Mesendoderm (in vitro differentiated cells): ENCODE measurements at regions not wholly inside any gene's neighbourhood (a gene's known extent, or its start where the extent isn't known, plus 50 kb on each side); places are given as distances from the start of the nearest gene placed in this dataset.
"Not testable (repeated sequence)": the region's sequence is repeated elsewhere in the genome, so short reads cannot be mapped to it uniquely, and the experiment has no call there.

Source experiments
- DNase-seq: peaks from one replicate; pipeline ENCODE4 v3.0.0; 2013
- H2AK5ac ChIP-seq: 2 replicates; pipeline ENCODE4 v1.6.1; 2013; ENCODE audit warnings: low read length, inconsistent platforms
- H2BK120ac ChIP-seq: 2 replicates; pipeline ENCODE4 v1.6.1; 2013; ENCODE audit warnings: low read depth, mild to moderate bottlenecking, low read length, moderate library complexity, mixed read lengths
- H2BK15ac ChIP-seq: replicated peaks from 2 replicates; pipeline ENCODE4 v1.6.1; 2013; ENCODE audit warnings: low read depth, mild to moderate bottlenecking, moderate library complexity
- H2BK5ac ChIP-seq: 2 replicates; pipeline ENCODE4 v1.6.1; 2013; ENCODE audit warnings: low read length, inconsistent platforms
- H3K18ac ChIP-seq: 2 replicates; pipeline ENCODE4 v1.6.1; 2013; ENCODE audit warnings: mild to moderate bottlenecking, low read length, mixed read lengths
- H3K23ac ChIP-seq: one replicate; pipeline ENCODE4 v1.6.1; 2013; ENCODE audit warnings: low read length
- H3K27ac ChIP-seq: 2 replicates; pipeline ENCODE4 v1.5.1; 2013; ENCODE audit warnings: low read depth, mild to moderate bottlenecking, inconsistent platforms, low read length, moderate library complexity
- H3K27me3 ChIP-seq: 2 replicates; pipeline ENCODE4 v1.6.1; 2013; ENCODE audit warnings: low read length, control low read depth, mild to moderate bottlenecking, inconsistent platforms; ENCODE audit not compliant: insufficient read depth, poor library complexity
- H3K36me3 ChIP-seq: 2 replicates; pipeline ENCODE4 v1.6.1; 2013; ENCODE audit warnings: low read length, inconsistent platforms; ENCODE audit not compliant: control insufficient read depth, insufficient read depth
- H3K4ac ChIP-seq: one replicate; pipeline ENCODE4 v1.6.1; 2013; ENCODE audit warnings: low read depth, mild to moderate bottlenecking, low read length, moderate library complexity
- H3K4me1 ChIP-seq: 2 replicates; pipeline ENCODE4 v1.6.1; 2013; ENCODE audit warnings: low read depth, low read length, inconsistent platforms; ENCODE audit not compliant: control insufficient read depth
- H3K4me2 ChIP-seq: 2 replicates; pipeline ENCODE4 v1.6.1; 2013; ENCODE audit warnings: low read length
- H3K4me3 ChIP-seq: 2 replicates; pipeline ENCODE4 v1.5.1; 2013; ENCODE audit warnings: mild to moderate bottlenecking, low read length
- H3K56ac ChIP-seq: one replicate; pipeline ENCODE4 v1.6.1; 2013; ENCODE audit warnings: low read length
- H3K79me1 ChIP-seq: 2 replicates; pipeline ENCODE4 v1.6.1; 2013; ENCODE audit warnings: low read length, inconsistent platforms
- H3K79me2 ChIP-seq: 2 replicates; pipeline ENCODE4 v1.6.1; 2013; ENCODE audit warnings: mild to moderate bottlenecking, low read length; ENCODE audit not compliant: control insufficient read depth, insufficient read depth
- H3K9ac ChIP-seq: 2 replicates; pipeline ENCODE4 v1.6.1; 2013; ENCODE audit warnings: low read length, inconsistent platforms
- H4K5ac ChIP-seq: one replicate; pipeline ENCODE4 v1.6.1; 2013; ENCODE audit warnings: low read length
- H4K8ac ChIP-seq: one replicate; pipeline ENCODE4 v1.6.1; 2013; ENCODE audit warnings: low read depth, mild to moderate bottlenecking, control low read depth, low read length, moderate library complexity
- WGBS: extraction: QIAGEN DNeasy Blood & Tissue Kit; methylation state at CpG from one replicate; pipeline ENCODE4 v1.1.7; 2013; ENCODE audit warnings: low lambda C conversion rate, missing lambda C conversion rate; ENCODE audit not compliant: insufficient coverage; ENCODE audit errors: extremely low coverage; 5-methylcytosine and 5-hydroxymethylcytosine counted together

GRCh38 chr2:145380436-145381017 lies 860.6 kb upstream of the ZEB2 start:
- no peak overlapping the region for H3K27ac ChIP-seq
- WGBS: no CpG with 5 or more reads among the region's 4 CpGs
- no peak overlapping the region for H3K23ac ChIP-seq

GRCh38 chr2:145379934-145380333 lies 860.0 kb upstream of the ZEB2 start:
- H3K23ac ChIP-seq: no peak overlapping the region
- H2BK120ac ChIP-seq: no peak overlapping the region
- no peak overlapping the region for H3K18ac ChIP-seq
- H3K56ac ChIP-seq: no peak overlapping the region
- no peaks in the 10 kb centered on the region for H3K36me3 ChIP-seq
- no peak overlapping the region for H2AK5ac ChIP-seq
- no peaks in the 10 kb centered on the region for H3K4me1 ChIP-seq
- H3K79me1 ChIP-seq: no peaks in the 10 kb centered on the region
- no peak overlapping the region for H4K8ac ChIP-seq
- H3K9ac ChIP-seq: no peak overlapping the region
- H3K27ac ChIP-seq: no peak overlapping the region
- no peak overlapping the region for H3K4me3 ChIP-seq
- H3K79me2 ChIP-seq: no peaks in the 10 kb centered on the region
- WGBS: no CpG with 5 or more reads among the region's 6 CpGs
- no peak overlapping the region for H4K5ac ChIP-seq
- no peak overlapping the region for H2BK5ac ChIP-seq
- H2BK15ac ChIP-seq: no peak overlapping the region
- no peak overlapping the region for H3K4ac ChIP-seq
- DNase-seq: no peak
- H3K27me3 ChIP-seq: no peaks in the 10 kb centered on the region
- H3K4me2 ChIP-seq: no peak overlapping the region

More at GRCh38 chr2:145380436-145381017, 860.6 kb upstream of the ZEB2 start:
- H3K79me1 ChIP-seq: no peaks in the 10 kb centered on the region
- H3K4me1 ChIP-seq: no peaks in the 10 kb centered on the region
- H3K4me3 ChIP-seq: no peak overlapping the region
- H3K56ac ChIP-seq: no peak overlapping the region
- H4K8ac ChIP-seq: no peak overlapping the region
- H3K4ac ChIP-seq: no peak overlapping the region
- H3K79me2 ChIP-seq: no peaks in the 10 kb centered on the region
- no peak overlapping the region for H2BK5ac ChIP-seq
- no peak overlapping the region for H3K9ac ChIP-seq
- H2AK5ac ChIP-seq: no peak overlapping the region
- no peaks in the 10 kb centered on the region for H3K27me3 ChIP-seq
- H3K4me2 ChIP-seq: no peak overlapping the region
- DNase-seq: no peak
- H2BK120ac ChIP-seq: no peak overlapping the region
- no peak overlapping the region for H3K18ac ChIP-seq
- no peak overlapping the region for H4K5ac ChIP-seq
- no peak overlapping the region for H2BK15ac ChIP-seq
- no peaks in the 10 kb centered on the region for H3K36me3 ChIP-seq

GRCh38 chr2:145374165-145374564 lies 854.2 kb upstream of the ZEB2 start:
- H2BK120ac ChIP-seq: no peak overlapping the region
- H3K9ac ChIP-seq: no peak overlapping the region
- H2AK5ac ChIP-seq: no peak overlapping the region
- no peak for DNase-seq
- H3K27me3 ChIP-seq: no peaks in the 10 kb centered on the region
- no peak overlapping the region for H2BK5ac ChIP-seq
- H3K79me1 ChIP-seq: no peaks in the 10 kb centered on the region
- no peak overlapping the region for H3K18ac ChIP-seq
- H4K5ac ChIP-seq: no peak overlapping the region
- H2BK15ac ChIP-seq: no peak overlapping the region
- no peak overlapping the region for H3K4me2 ChIP-seq
- no peak overlapping the region for H3K23ac ChIP-seq
- no peaks in the 10 kb centered on the region for H3K79me2 ChIP-seq
- H3K4ac ChIP-seq: no peak overlapping the region
- H3K36me3 ChIP-seq: no peaks in the 10 kb centered on the region
- H3K4me1 ChIP-seq: no peaks in the 10 kb centered on the region
- no peak overlapping the region for H3K56ac ChIP-seq
- H4K8ac ChIP-seq: no peak overlapping the region
- H3K27ac ChIP-seq: no peak overlapping the region
- no peak overlapping the region for H3K4me3 ChIP-seq

- not testable (repeated sequence) for H4K5ac ChIP-seq, H3K18ac ChIP-seq, H3K27ac ChIP-seq, H3K9ac ChIP-seq, H3K79me1 ChIP-seq, H3K4me2 ChIP-seq, H3K4me1 ChIP-seq, H3K4me3 ChIP-seq, H2AK5ac ChIP-seq, H3K36me3 ChIP-seq, H2BK5ac ChIP-seq, H3K56ac ChIP-seq, H2BK120ac ChIP-seq, H3K27me3 ChIP-seq, H3K23ac ChIP-seq, H3K4ac ChIP-seq, DNase-seq, H2BK15ac ChIP-seq, H4K8ac ChIP-seq, H3K79me2 ChIP-seq
- WGBS: no CpG with 5 or more reads among the region's 3 CpGs
Observed at GRCh38 chr2:145367334-145367733, 847.4 kb upstream of the ZEB2 start.

- Histone ChIP-seq H3K79me2 (no peaks in the 10 kb centered on the region), H3K4me3 (no peak overlapping the region), H3K56ac (no peak overlapping the region), H2BK15ac (no peak overlapping the region), H3K79me1 (no peaks in the 10 kb centered on the region), H3K4me1 (no peaks in the 10 kb centered on the region), H2BK5ac (no peak overlapping the region), H3K27ac (no peak overlapping the region), H3K36me3 (no peaks in the 10 kb centered on the region), H3K4ac (no peak overlapping the region), H2BK120ac (no peak overlapping the region), H3K4me2 (no peak overlapping the region), H3K18ac (no peak overlapping the region), H3K9ac (no peak overlapping the region), H4K8ac (no peak overlapping the region), H2AK5ac (no peak overlapping the region), H4K5ac (no peak overlapping the region), H3K23ac (no peak overlapping the region), H3K27me3 (no peaks in the 10 kb centered on the region)
- peak; percentile 7 for DNase-seq
Observed at GRCh38 chr2:145366341-145366740, 846.4 kb upstream of the ZEB2 start.

- H4K5ac ChIP-seq: no peak overlapping the region
- no peaks in the 10 kb centered on the region for H3K27me3 ChIP-seq
- no peak overlapping the region for H3K27ac ChIP-seq
- no peak overlapping the region for H3K4ac ChIP-seq
- H3K4me3 ChIP-seq: no peak overlapping the region
- no peak overlapping the region for H2BK15ac ChIP-seq
- no CpG with 5 or more reads among the region's 7 CpGs for WGBS
- H3K9ac ChIP-seq: no peak overlapping the region
- H2BK5ac ChIP-seq: no peak overlapping the region
- H3K79me2 ChIP-seq: no peaks in the 10 kb centered on the region
- H2BK120ac ChIP-seq: no peak overlapping the region
- no peak overlapping the region for H3K18ac ChIP-seq
- no peak for DNase-seq
- H3K4me2 ChIP-seq: no peak overlapping the region
- H3K56ac ChIP-seq: no peak overlapping the region
- no peaks in the 10 kb centered on the region for H3K79me1 ChIP-seq
- no peak overlapping the region for H3K23ac ChIP-seq
- no peaks in the 10 kb centered on the region for H3K36me3 ChIP-seq
- no peak overlapping the region for H4K8ac ChIP-seq
- no peak overlapping the region for H2AK5ac ChIP-seq
- H3K4me1 ChIP-seq: no peaks in the 10 kb centered on the region
Observed at GRCh38 chr2:145360129-145360790, 840.3 kb upstream of the ZEB2 start.
